NB4 (cell line): ENCODE measurements at regions not wholly inside any gene's neighbourhood (a gene's known extent, or its start where the extent isn't known, plus 50 kb on each side); places are given as distances from the start of the nearest gene placed in this dataset.

Experiments
- CTCF ChIP-seq: IDR thresholded peaks from one replicate; pipeline ENCODE4 v1.5.1; 2012; ENCODE audit warnings: low read depth, low read length
- POLR2A ChIP-seq: IDR thresholded peaks from 2 replicates; pipeline ENCODE4 v1.6.1; 2011; ENCODE audit warnings: mild to moderate bottlenecking; ENCODE audit not compliant: insufficient read length; ENCODE audit errors: extremely low read depth

- no peak for TF ChIP-seq CTCF
- no peak for TF ChIP-seq POLR2A
Observed at GRCh38 chr5:109630093-109630492, 59.6 kb upstream of the MAN2A1 start.
